Muscle layer of colon (tissue), 2 donors: ENCODE measurements at regions not wholly inside any gene's neighbourhood (a gene's known extent, or its start where the extent isn't known, plus 50 kb on each side); places are given as distances from the start of the nearest gene placed in this dataset.

ENCODE experiments used
- H3K27ac ChIP-seq: one replicate; pipeline ENCODE4 v1.7.0; 2013; ENCODE audit warnings: low read depth, mild to moderate bottlenecking, low read length, moderate library complexity
- H3K27me3 ChIP-seq, 2 donors: one replicate each; pipeline ENCODE4 v1.7.0; 2013; ENCODE audit warnings: low read length in 2 of 2, mild to moderate bottlenecking in 2 of 2; ENCODE audit not compliant: insufficient read depth in 2 of 2, control insufficient read depth in 1 of 2
- H3K36me3 ChIP-seq: one replicate; pipeline ENCODE4 v1.7.0; 2013; ENCODE audit warnings: mild to moderate bottlenecking, low read length; ENCODE audit not compliant: insufficient read depth
- H3K4me1 ChIP-seq: one replicate; pipeline ENCODE4 v1.7.0; 2013; ENCODE audit warnings: mild to moderate bottlenecking, low read length; ENCODE audit not compliant: insufficient read depth
- H3K4me3 ChIP-seq, 2 donors: one replicate each; pipeline ENCODE4 v1.7.0; 2013; ENCODE audit warnings: low read length in 2 of 2, low read depth in 1 of 2, mild to moderate bottlenecking in 1 of 2, moderate library complexity in 1 of 2
- H3K9ac ChIP-seq: one replicate; pipeline ENCODE4 v1.7.0; 2013; ENCODE audit warnings: low read length
- H3K9me3 ChIP-seq: one replicate; pipeline ENCODE4 v1.7.0; 2013; ENCODE audit warnings: mild to moderate bottlenecking, low read length
- donor health status: abdominal sarcoma.
- donor health status: Adenocarcinoma of cecum.

GRCh38 chr6:21454262-21454661, 139.3 kb upstream of the SOX4 start:
- H3K27me3 ChIP-seq = no peaks in the 10 kb centered on the region
- H3K27ac ChIP-seq = no peak overlapping the region
- H3K36me3 ChIP-seq = no peaks in the 10 kb centered on the region
- H3K9me3 ChIP-seq = no peaks in the 10 kb centered on the region
- no peak overlapping the region for H3K9ac ChIP-seq
- no peak overlapping the region for H3K4me3 ChIP-seq
- H3K4me1 ChIP-seq = no peaks in the 10 kb centered on the region

- Histone ChIP-seq H3K27ac (no peak overlapping the region), H3K36me3 (no peaks in the 10 kb centered on the region), H3K4me1 (no peaks in the 10 kb centered on the region), H3K9me3 (no peaks in the 10 kb centered on the region), H3K4me3 (no peak overlapping the region), H3K9ac (no peak overlapping the region), H3K27me3 (no peaks in the 10 kb centered on the region)
These were observed 138.5 kb upstream of the SOX4 start for GRCh38 chr6:21455071-21455470.

- H3K4me3 ChIP-seq = no peak overlapping the region
- no peak overlapping the region for H3K9ac ChIP-seq
- no peak overlapping the region for H3K27ac ChIP-seq
- no peaks in the 10 kb centered on the region for H3K4me1 ChIP-seq
- no peaks in the 10 kb centered on the region for H3K36me3 ChIP-seq
- H3K27me3 ChIP-seq = no peaks in the 10 kb centered on the region
- no peaks in the 10 kb centered on the region for H3K9me3 ChIP-seq
These were observed 135.9 kb upstream of the SOX4 start for GRCh38 chr6:21457647-21458046.

- Histone ChIP-seq H3K9ac (no peak overlapping the region), H3K4me1 (no peaks in the 10 kb centered on the region), H3K27me3 (no peaks in the 10 kb centered on the region), H3K27ac (no peak overlapping the region), H3K9me3 (no peaks in the 10 kb centered on the region), H3K4me3 (no peak overlapping the region), H3K36me3 (no peaks in the 10 kb centered on the region)
These were observed 133.9 kb upstream of the SOX4 start for GRCh38 chr6:21459641-21460040.

- Histone ChIP-seq H3K9ac (no peak overlapping the region), H3K4me3 (no peak overlapping the region), H3K9me3 (no peaks in the 10 kb centered on the region), H3K27ac (no peak overlapping the region), H3K36me3 (no peaks in the 10 kb centered on the region), H3K27me3 (no peaks in the 10 kb centered on the region), H3K4me1 (no peaks in the 10 kb centered on the region)
These were observed 131.6 kb upstream of the SOX4 start for GRCh38 chr6:21461844-21462518.

GRCh38 chr6:21462519-21462852, 131.1 kb upstream of the SOX4 start:
- Histone ChIP-seq H3K4me1 (no peaks in the 10 kb centered on the region), H3K27me3 (no peaks in the 10 kb centered on the region), H3K27ac (no peak overlapping the region), H3K36me3 (no peaks in the 10 kb centered on the region), H3K9ac (no peak overlapping the region), H3K4me3 (no peak overlapping the region), H3K9me3 (no peaks in the 10 kb centered on the region)

GRCh38 chr6:21467091-21467490, 126.5 kb upstream of the SOX4 start:
- H3K4me3 ChIP-seq = no peak overlapping the region
- no peaks in the 10 kb centered on the region for H3K9me3 ChIP-seq
- H3K36me3 ChIP-seq = no peaks in the 10 kb centered on the region
- no peaks in the 10 kb centered on the region for H3K27me3 ChIP-seq
- no peaks in the 10 kb centered on the region for H3K4me1 ChIP-seq
- H3K9ac ChIP-seq = no peak overlapping the region
- no peak overlapping the region for H3K27ac ChIP-seq

- Histone ChIP-seq H3K36me3 (no peaks in the 10 kb centered on the region), H3K4me1 (no peaks in the 10 kb centered on the region), H3K9ac (no peak overlapping the region), H3K9me3 (no peaks in the 10 kb centered on the region), H3K27me3 (no peaks in the 10 kb centered on the region), H3K4me3 (no peak overlapping the region), H3K27ac (no peak overlapping the region)
These were observed 125.1 kb upstream of the SOX4 start for GRCh38 chr6:21468461-21468860.

GRCh38 chr6:21469213-21469612, 124.3 kb upstream of the SOX4 start:
- no peak overlapping the region for H3K4me3 ChIP-seq
- no peaks in the 10 kb centered on the region for H3K9me3 ChIP-seq
- H3K27me3 ChIP-seq = no peaks in the 10 kb centered on the region
- H3K4me1 ChIP-seq = no peaks in the 10 kb centered on the region
- no peak overlapping the region for H3K27ac ChIP-seq
- H3K9ac ChIP-seq = no peak overlapping the region
- H3K36me3 ChIP-seq = no peaks in the 10 kb centered on the region

- H3K4me3 ChIP-seq = no peak overlapping the region
- no peaks in the 10 kb centered on the region for H3K36me3 ChIP-seq
These were observed 117.4 kb upstream of the SOX4 start for GRCh38 chr6:21476112-21476511.

GRCh38 chr6:21478411-21478810, 115.1 kb upstream of the SOX4 start:
- Histone ChIP-seq H3K27ac (no peak overlapping the region), H3K36me3 (no peaks in the 10 kb centered on the region), H3K4me3 (no peak overlapping the region), H3K9ac (no peak overlapping the region), H3K4me1 (no peaks in the 10 kb centered on the region), H3K27me3 (no peaks in the 10 kb centered on the region), H3K9me3 (no peaks in the 10 kb centered on the region)

More at GRCh38 chr6:21476112-21476511, 117.4 kb upstream of the SOX4 start:
- Histone ChIP-seq H3K9ac (no peak overlapping the region), H3K4me1 (no peaks in the 10 kb centered on the region), H3K27me3 (no peaks in the 10 kb centered on the region), H3K9me3 (no peaks in the 10 kb centered on the region), H3K27ac (no peak overlapping the region)

GRCh38 chr6:21478883-21479539, 114.5 kb upstream of the SOX4 start:
- Histone ChIP-seq H3K27me3 (no peaks in the 10 kb centered on the region), H3K36me3 (no peaks in the 10 kb centered on the region), H3K9ac (no peak overlapping the region), H3K4me1 (no peaks in the 10 kb centered on the region), H3K27ac (no peak overlapping the region), H3K9me3 (no peaks in the 10 kb centered on the region), H3K4me3 (no peak overlapping the region)
